Activated naive CD4-positive, alpha-beta T cell treated with anti-CD3 and anti-CD28 coated beads, Interleukin-2, amount 10 ng/mL, durations not matched to agents 7 days and 5 days (primary cell): ENCODE measurements at regions not wholly inside any gene's neighbourhood (a gene's known extent, or its start where the extent isn't known, plus 50 kb on each side); places are given as distances from the start of the nearest gene placed in this dataset.
"Not testable (repeated sequence)": the region's sequence is repeated elsewhere in the genome, so short reads cannot be mapped to it uniquely, and the experiment has no call there.

ENCODE experiments used
- CTCF ChIA-PET: fragments of 350-600 bp; sonication (Branson Sonifier 250); formaldehyde crosslinking; loops from one replicate; lab custom pipeline; 2021; ENCODE audit warnings: antibody characterized with exemption; lab: Charles Lee
- DNase-seq: peaks from one replicate; pipeline ENCODE4 v3.0.0-alpha.2; 2020
- H3K27ac Mint-ChIP-seq: one replicate; pipeline ENCODE4 v1.8.0; 2021; ENCODE audit warnings: mild to moderate bottlenecking, moderate library complexity, mixed read lengths
- H3K27me3 Mint-ChIP-seq: one replicate; pipeline ENCODE4 v1.8.0; 2021; ENCODE audit warnings: mild to moderate bottlenecking, mixed read lengths
- H3K36me3 Mint-ChIP-seq: one replicate; pipeline ENCODE4 v1.8.0; 2021; ENCODE audit warnings: mixed read lengths
- H3K4me1 Mint-ChIP-seq: one replicate; pipeline ENCODE4 v1.8.0; 2021; ENCODE audit warnings: mixed read lengths
- H3K4me3 Mint-ChIP-seq: one replicate; pipeline ENCODE4 v1.8.0; 2021; ENCODE audit warnings: mild to moderate bottlenecking, moderate library complexity, mixed read lengths
- H3K9me3 Mint-ChIP-seq: one replicate; pipeline ENCODE4 v1.8.0; 2021; ENCODE audit warnings: mixed read lengths

- no peak for DNase-seq
- Mint-ChIP-seq H3K4me1 (no peaks in the 10 kb centered on the region), H3K4me3 (no peak overlapping the region), H3K27ac (no peak overlapping the region), H3K9me3 (no peaks in the 10 kb centered on the region), H3K27me3 (no peaks in the 10 kb centered on the region), H3K36me3 (no peaks in the 10 kb centered on the region)
- CTCF ChIA-PET = no interaction called here
Measured at GRCh38 chr22:48404801-48405447, 1422.7 kb downstream of the BRD1 start.

- Mint-ChIP-seq H3K4me3 (no peak overlapping the region), H3K36me3 (no peaks in the 10 kb centered on the region), H3K27ac (no peak overlapping the region), H3K9me3 (no peaks in the 10 kb centered on the region), H3K27me3 (no peaks in the 10 kb centered on the region), H3K4me1 (no peaks in the 10 kb centered on the region)
- CTCF ChIA-PET = no interaction called here
- no peak for DNase-seq
Measured at GRCh38 chr22:48403521-48404403, 1423.9 kb downstream of the BRD1 start.

- CTCF ChIA-PET = no interaction called here
Measured at GRCh38 chr22:48402591-48403031, 1425.1 kb downstream of the BRD1 start.

GRCh38 chr22:48401523-48401922 lies 1426.2 kb downstream of the BRD1 start:
- H3K27ac Mint-ChIP-seq, H3K4me1 Mint-ChIP-seq, DNase-seq, H3K4me3 Mint-ChIP-seq, H3K36me3 Mint-ChIP-seq, H3K9me3 Mint-ChIP-seq, H3K27me3 Mint-ChIP-seq, CTCF ChIA-PET: not testable (repeated sequence)

More at GRCh38 chr22:48402591-48403031, 1425.1 kb downstream of the BRD1 start:
- Mint-ChIP-seq H3K4me3 (no peak overlapping the region), H3K4me1 (no peaks in the 10 kb centered on the region), H3K36me3 (no peaks in the 10 kb centered on the region), H3K9me3 (no peaks in the 10 kb centered on the region), H3K27ac (no peak overlapping the region), H3K27me3 (no peaks in the 10 kb centered on the region)
- DNase-seq = no peak

GRCh38 chr22:48398181-48398905 lies 1429.3 kb downstream of the BRD1 start:
- no peaks in the 10 kb centered on the region for H3K36me3 Mint-ChIP-seq

GRCh38 chr22:48397531-48398180 lies 1430.0 kb downstream of the BRD1 start:
- Mint-ChIP-seq H3K9me3 (no peaks in the 10 kb centered on the region), H3K36me3 (no peaks in the 10 kb centered on the region), H3K27ac (no peak overlapping the region), H3K27me3 (no peaks in the 10 kb centered on the region), H3K4me3 (no peak overlapping the region), H3K4me1 (no peaks in the 10 kb centered on the region)
- CTCF ChIA-PET = no interaction called here
- no peak for DNase-seq

More at GRCh38 chr22:48398181-48398905, 1429.3 kb downstream of the BRD1 start:
- Mint-ChIP-seq H3K4me3 (no peak overlapping the region), H3K9me3 (no peaks in the 10 kb centered on the region), H3K27ac (no peak overlapping the region), H3K27me3 (no peaks in the 10 kb centered on the region), H3K4me1 (no peaks in the 10 kb centered on the region)
- CTCF ChIA-PET = no interaction called here
- DNase-seq = no peak

GRCh38 chr22:48396785-48397530 lies 1430.7 kb downstream of the BRD1 start:
- Mint-ChIP-seq H3K4me3 (no peak overlapping the region), H3K4me1 (no peaks in the 10 kb centered on the region), H3K36me3 (no peaks in the 10 kb centered on the region), H3K27me3 (no peaks in the 10 kb centered on the region), H3K27ac (no peak overlapping the region), H3K9me3 (no peaks in the 10 kb centered on the region)
- CTCF ChIA-PET = no interaction called here
- DNase-seq = no peak

- Mint-ChIP-seq H3K27me3 (no peaks in the 10 kb centered on the region), H3K36me3 (no peaks in the 10 kb centered on the region), H3K9me3 (peaks cover 3% of the 10 kb centered on the region), H3K4me1 (no peaks in the 10 kb centered on the region), H3K4me3 (no peak overlapping the region), H3K27ac (no peak overlapping the region)
- CTCF ChIA-PET = no interaction called here
- no peak for DNase-seq
Measured at GRCh38 chr22:48396091-48396784, 1431.4 kb downstream of the BRD1 start.

- Mint-ChIP-seq H3K9me3 (peaks cover 3% of the 10 kb centered on the region), H3K4me3 (no peak overlapping the region), H3K36me3 (no peaks in the 10 kb centered on the region), H3K27ac (no peak overlapping the region), H3K27me3 (no peaks in the 10 kb centered on the region), H3K4me1 (no peaks in the 10 kb centered on the region)
- no peak for DNase-seq
- CTCF ChIA-PET = no interaction called here
Measured at GRCh38 chr22:48395201-48395600, 1432.5 kb downstream of the BRD1 start.

GRCh38 chr22:48394787-48395186 lies 1432.9 kb downstream of the BRD1 start:
- H3K27ac Mint-ChIP-seq = no peak overlapping the region
- peaks cover 3% of the 10 kb centered on the region for H3K9me3 Mint-ChIP-seq
- DNase-seq = no peak
- H3K36me3 Mint-ChIP-seq = no peaks in the 10 kb centered on the region
- CTCF ChIA-PET = no interaction called here
- no peaks in the 10 kb centered on the region for H3K4me1 Mint-ChIP-seq
- H3K27me3 Mint-ChIP-seq = no peaks in the 10 kb centered on the region
- no peak overlapping the region for H3K4me3 Mint-ChIP-seq

GRCh38 chr22:48393885-48394284 lies 1433.8 kb downstream of the BRD1 start:
- Mint-ChIP-seq H3K27ac (no peak overlapping the region), H3K9me3 (peaks cover 3% of the 10 kb centered on the region), H3K27me3 (no peaks in the 10 kb centered on the region), H3K4me3 (no peak overlapping the region), H3K4me1 (no peaks in the 10 kb centered on the region), H3K36me3 (no peaks in the 10 kb centered on the region)
- CTCF ChIA-PET = no interaction called here
- no peak for DNase-seq

GRCh38 chr22:48393041-48393370 lies 1434.7 kb downstream of the BRD1 start:
- Mint-ChIP-seq H3K9me3 (peaks cover 3% of the 10 kb centered on the region), H3K36me3 (no peaks in the 10 kb centered on the region), H3K27me3 (no peaks in the 10 kb centered on the region), H3K27ac (no peak overlapping the region), H3K4me3 (no peak overlapping the region), H3K4me1 (no peaks in the 10 kb centered on the region)
- CTCF ChIA-PET = no interaction called here
- no peak for DNase-seq

- Mint-ChIP-seq H3K4me3 (no peak overlapping the region), H3K9me3 (peaks cover 5% of the 10 kb centered on the region), H3K36me3 (no peaks in the 10 kb centered on the region), H3K27ac (no peak overlapping the region), H3K27me3 (no peaks in the 10 kb centered on the region), H3K4me1 (no peaks in the 10 kb centered on the region)
- CTCF ChIA-PET = no interaction called here
- no peak for DNase-seq
Measured at GRCh38 chr22:48391820-48392219, 1435.9 kb downstream of the BRD1 start.
